ENCODE measurements at regions not wholly inside any gene's neighbourhood (a gene's known extent, or its start where the extent isn't known, plus 50 kb on each side); places are given as distances from the start of the nearest gene placed in this dataset.

- H3K9me2 ChIP-seq (ENCODE audit: insufficient read depth) = no peaks in the 10 kb centered on the region
- no peak overlapping the region for H3K27ac ChIP-seq (ENCODE audit: low read depth)
- no peaks in the 10 kb centered on the region for H3K79me2 ChIP-seq (replicated peaks; ENCODE audit: insufficient read depth)
- Mint-ChIP-seq H3K4me1 (peaks cover 6% of the 10 kb centered on the region; the same call in 2 of the 3 replicates), H3K4me3 (no peak overlapping the region), H3K9me3 (no peaks in the 10 kb centered on the region), H3K36me3 (ENCODE audit: low read depth) (no peaks in the 10 kb centered on the region), H3K27me3 (ENCODE audit: insufficient read depth, low read depth, poor library complexity) (no peaks in the 10 kb centered on the region), H3K27ac (no peak overlapping the region)
- TF ChIP-seq NANOG (IDR thresholded peaks at IDR 0.05; ENCODE audit: borderline replicate concordance) = no peak
- no peak for TF ChIP-seq ETS1 (IDR thresholded peaks at IDR 0.05)
- TF ChIP-seq EZH2phosphoT487 (IDR thresholded peaks at IDR 0.05; ENCODE audit: unreplicated experiment) = no peak
- TF ChIP-seq, protein P1, sequence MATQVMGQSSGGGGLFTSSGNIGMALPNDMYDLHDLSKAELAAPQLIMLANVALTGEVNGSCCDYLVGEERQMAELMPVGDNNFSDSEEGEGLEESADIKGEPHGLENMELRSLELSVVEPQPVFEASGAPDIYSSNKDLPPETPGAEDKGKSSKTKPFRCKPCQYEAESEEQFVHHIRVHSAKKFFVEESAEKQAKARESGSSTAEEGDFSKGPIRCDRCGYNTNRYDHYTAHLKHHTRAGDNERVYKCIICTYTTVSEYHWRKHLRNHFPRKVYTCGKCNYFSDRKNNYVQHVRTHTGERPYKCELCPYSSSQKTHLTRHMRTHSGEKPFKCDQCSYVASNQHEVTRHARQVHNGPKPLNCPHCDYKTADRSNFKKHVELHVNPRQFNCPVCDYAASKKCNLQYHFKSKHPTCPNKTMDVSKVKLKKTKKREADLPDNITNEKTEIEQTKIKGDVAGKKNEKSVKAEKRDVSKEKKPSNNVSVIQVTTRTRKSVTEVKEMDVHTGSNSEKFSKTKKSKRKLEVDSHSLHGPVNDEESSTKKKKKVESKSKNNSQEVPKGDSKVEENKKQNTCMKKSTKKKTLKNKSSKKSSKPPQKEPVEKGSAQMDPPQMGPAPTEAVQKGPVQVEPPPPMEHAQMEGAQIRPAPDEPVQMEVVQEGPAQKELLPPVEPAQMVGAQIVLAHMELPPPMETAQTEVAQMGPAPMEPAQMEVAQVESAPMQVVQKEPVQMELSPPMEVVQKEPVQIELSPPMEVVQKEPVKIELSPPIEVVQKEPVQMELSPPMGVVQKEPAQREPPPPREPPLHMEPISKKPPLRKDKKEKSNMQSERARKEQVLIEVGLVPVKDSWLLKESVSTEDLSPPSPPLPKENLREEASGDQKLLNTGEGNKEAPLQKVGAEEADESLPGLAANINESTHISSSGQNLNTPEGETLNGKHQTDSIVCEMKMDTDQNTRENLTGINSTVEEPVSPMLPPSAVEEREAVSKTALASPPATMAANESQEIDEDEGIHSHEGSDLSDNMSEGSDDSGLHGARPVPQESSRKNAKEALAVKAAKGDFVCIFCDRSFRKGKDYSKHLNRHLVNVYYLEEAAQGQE (IDR thresholded peaks at IDR 0.05; ENCODE audit: unreplicated experiment) = no peak
- TF ChIP-seq ZNF462 (CRISPR knock-in tag; IDR thresholded peaks at IDR 0.05) = no peak
- no peak for TF ChIP-seq JUNB (IDR thresholded peaks at IDR 0.05; ENCODE audit: unreplicated experiment)
- TF ChIP-seq CTCF (conservative IDR thresholded peaks at IDR 0.05; ENCODE audit: low read depth in 2 of 2) = no peak
- TF ChIP-seq ZNF331 (CRISPR knock-in tag; IDR thresholded peaks at IDR 0.05; ENCODE audit: low read depth) = no peak
- no peak for TF ChIP-seq STAT1 (IDR thresholded peaks at IDR 0.05; ENCODE audit: unreplicated experiment)
- TF ChIP-seq POLR2AphosphoS5 (IDR thresholded peaks at IDR 0.05; ENCODE audit: low read depth) = no peak
- no peak overlapping the region for H3K4me3 ChIP-seq
- ATAC-seq (no peak), DNase-seq (ENCODE audit: low spot score) (no peak)
- no peak overlapping the region for H2AFZ ChIP-seq
- H3K27me3 ChIP-seq (ENCODE audit: insufficient read depth) = no peaks in the 10 kb centered on the region
- H4K20me1 ChIP-seq (replicated peaks; ENCODE audit: insufficient read depth) = no peaks in the 10 kb centered on the region
- no peaks in the 10 kb centered on the region for H3F3A ChIP-seq (replicated peaks; ENCODE audit: low read depth)
- H3K36me3 ChIP-seq (ENCODE audit: insufficient read depth) = no peaks in the 10 kb centered on the region
- no peak overlapping the region for H3K4me2 ChIP-seq
- H3K4me1 ChIP-seq (ENCODE audit: insufficient read depth) = peaks cover 4% of the 10 kb centered on the region
Observed at GRCh38 chr5:111851631-111852548, 94.9 kb upstream of the NREP start.

All from GM23338 (cell line).